PC-9 (cell line): ENCODE measurements at regions not wholly inside any gene's neighbourhood (a gene's known extent, or its start where the extent isn't known, plus 50 kb on each side); places are given as distances from the start of the nearest gene placed in this dataset.

Experiments
- BruUV-seq: library from RNA; stranded (reverse); fragments of 400-500 nt; replicated peaks from 2 replicates; lab custom pipeline; 2021; lab: Mats Ljungman, UMichigan
- CTCF ChIA-PET: fragments of 300-600 bp; sonication (Branson Sonifier 250); formaldehyde crosslinking; loops from one replicate; lab custom pipeline; 2022; ENCODE audit warnings: antibody characterized with exemption; lab: Charles Lee
- POLR2A ChIA-PET: fragments of 300-600 bp; sonication (Branson Sonifier 250); formaldehyde crosslinking; loops from one replicate; lab custom pipeline; 2022; ENCODE audit warnings: antibody characterized with exemption; ENCODE audit not compliant: unreplicated experiment; lab: Charles Lee
- DNase-seq, 2 experiments: peaks; one replicate each; pipeline versions ENCODE4 v3.0.0 to v3.0.0-alpha.2; 2015 to 2022; ENCODE audit warnings: mixed read lengths in 1 of 2
- H2AFZ ChIP-seq: fragments of 200-600 bp; sonication (generic); 2 replicates; pipeline ENCODE4 v1.8.1; 2017; ENCODE audit warnings: antibody characterized with exemption
- H3F3A ChIP-seq: fragments of 200-600 bp; sonication (generic); 2 replicates; pipeline ENCODE4 v1.8.1; 2017; ENCODE audit warnings: antibody characterized with exemption, mild to moderate bottlenecking, low read depth; ENCODE audit not compliant: insufficient read depth
- H3K27ac ChIP-seq: fragments of 200-600 bp; sonication (generic); 2 replicates; pipeline ENCODE4 v1.6.1; 2016; ENCODE audit warnings: mixed run types
- H3K27me3 ChIP-seq: fragments of 200-600 bp; sonication (generic); 2 replicates; pipeline ENCODE4 v1.6.1; 2016; ENCODE audit warnings: low read depth, mixed run types; ENCODE audit not compliant: insufficient read depth
- H3K36me3 ChIP-seq: fragments of 200-600 bp; sonication (generic); 2 replicates; pipeline ENCODE4 v1.6.1; 2016; ENCODE audit warnings: low read depth, mixed run types
- H3K4me1 ChIP-seq: fragments of 200-600 bp; sonication (generic); replicated peaks from 2 replicates; pipeline ENCODE4 v1.6.1; 2016; ENCODE audit warnings: mixed run types; ENCODE audit not compliant: insufficient read depth
- H3K4me2 ChIP-seq: fragments of 200-600 bp; sonication (generic); 2 replicates; pipeline ENCODE4 v1.6.1; 2017; ENCODE audit warnings: mixed run types
- H3K4me3 ChIP-seq: fragments of 200-600 bp; sonication (generic); 2 replicates; pipeline ENCODE4 v1.6.1; 2016; ENCODE audit warnings: mixed run types
- H3K79me2 ChIP-seq: fragments of 200-600 bp; sonication (generic); 2 replicates; pipeline ENCODE4 v1.6.1; 2017; ENCODE audit warnings: low read depth, mixed run types
- H3K9me2 ChIP-seq: fragments of 200-600 bp; sonication (generic); 2 replicates; pipeline ENCODE4 v1.8.1; 2017; ENCODE audit warnings: mild to moderate bottlenecking; ENCODE audit not compliant: insufficient read depth
- H3K9me3 ChIP-seq: fragments of 200-600 bp; sonication (generic); 2 replicates; pipeline ENCODE4 v1.8.1; 2016; ENCODE audit warnings: low read depth; ENCODE audit not compliant: insufficient read depth
- H4K20me1 ChIP-seq: fragments of 200-600 bp; sonication (generic); 2 replicates; pipeline ENCODE4 v1.8.1; 2017; ENCODE audit not compliant: insufficient read depth
- EZH2 ChIP-seq: fragments of 200-600 bp; sonication (generic); IDR thresholded peaks from 2 replicates; pipeline ENCODE4 v1.8.0; 2017; ENCODE audit warnings: antibody characterized with exemption, low read depth
- intact Hi-C: fragments of 100-400 bp; cut with micrococcal nuclease; formaldehyde crosslinking; loops from one replicate; pipeline ENCODE4 v1.10.0; 2022; ENCODE audit not compliant: unreplicated experiment
- TF ChIP-seq, protein P1 (sequence below): fragments of 200-600 bp; sonication (generic); conservative IDR thresholded peaks from 2 replicates; pipeline ENCODE4 v1.6.1; 2017; ENCODE audit warnings: mixed run types, antibody characterized with exemption, mild to moderate bottlenecking, moderate library complexity

DNA sequence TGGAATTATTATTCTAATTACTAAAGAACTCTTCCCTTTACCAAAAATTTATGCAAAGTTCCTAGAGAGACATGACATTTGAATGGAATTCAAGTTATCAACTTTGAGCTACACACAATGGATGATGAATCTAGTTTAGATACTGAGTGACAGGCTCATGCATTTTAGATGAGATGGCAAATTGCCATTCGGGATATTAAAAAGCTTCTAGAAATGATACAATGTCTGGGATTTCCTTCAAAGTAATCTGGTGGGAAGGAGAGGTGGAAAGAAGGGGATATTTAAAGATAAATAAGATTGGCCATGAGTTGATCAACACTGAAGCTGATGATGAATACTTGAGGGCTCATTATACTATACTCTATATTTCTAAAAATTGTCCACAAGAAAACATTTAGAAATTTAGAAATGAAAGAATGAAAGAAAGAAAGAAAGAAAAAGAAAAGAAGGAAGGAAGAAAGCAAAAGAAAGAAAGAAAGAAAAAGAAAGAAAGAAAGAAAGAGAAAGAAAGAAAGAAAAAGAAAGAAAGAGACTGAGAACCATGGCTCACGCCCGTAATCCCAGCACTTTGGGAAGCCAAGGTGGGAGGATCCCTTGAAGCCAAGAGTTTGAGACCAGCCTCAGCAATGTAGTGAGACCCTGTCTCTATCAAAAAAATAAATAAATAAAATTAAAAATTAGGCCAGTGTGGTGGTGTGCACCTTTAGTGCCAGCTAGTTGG is 62.6 kb upstream of the NEDD4L start:
- H3K4me3 ChIP-seq, result no peak overlapping the region
- H3F3A ChIP-seq, result no peaks in the 10 kb centered on the region
- H3K9me3 ChIP-seq, result no peaks in the 10 kb centered on the region
- no peaks in the 10 kb centered on the region for H3K4me1 ChIP-seq
- TF ChIP-seq EZH2, result no peak
- H4K20me1 ChIP-seq, result no peaks in the 10 kb centered on the region
- no peaks in the 10 kb centered on the region for H3K79me2 ChIP-seq
- H3K27ac ChIP-seq, result no peak overlapping the region
- CTCF ChIA-PET, result no interaction called here
- no peaks in the 10 kb centered on the region for H3K36me3 ChIP-seq
- H2AFZ ChIP-seq, result no peak overlapping the region
- 0 out of 2 replicates have a peak, but pooled peaks cover 4% of the 10 kb centered on the region for H3K9me2 ChIP-seq
- BruUV-seq, result no TSS peak
- intact Hi-C loops, result no loop called here
- H3K27me3 ChIP-seq, result no peaks in the 10 kb centered on the region
- no peak overlapping the region for H3K4me2 ChIP-seq
- POLR2A ChIA-PET, result no interaction called here
- DNase-seq, result no peak

DNA sequence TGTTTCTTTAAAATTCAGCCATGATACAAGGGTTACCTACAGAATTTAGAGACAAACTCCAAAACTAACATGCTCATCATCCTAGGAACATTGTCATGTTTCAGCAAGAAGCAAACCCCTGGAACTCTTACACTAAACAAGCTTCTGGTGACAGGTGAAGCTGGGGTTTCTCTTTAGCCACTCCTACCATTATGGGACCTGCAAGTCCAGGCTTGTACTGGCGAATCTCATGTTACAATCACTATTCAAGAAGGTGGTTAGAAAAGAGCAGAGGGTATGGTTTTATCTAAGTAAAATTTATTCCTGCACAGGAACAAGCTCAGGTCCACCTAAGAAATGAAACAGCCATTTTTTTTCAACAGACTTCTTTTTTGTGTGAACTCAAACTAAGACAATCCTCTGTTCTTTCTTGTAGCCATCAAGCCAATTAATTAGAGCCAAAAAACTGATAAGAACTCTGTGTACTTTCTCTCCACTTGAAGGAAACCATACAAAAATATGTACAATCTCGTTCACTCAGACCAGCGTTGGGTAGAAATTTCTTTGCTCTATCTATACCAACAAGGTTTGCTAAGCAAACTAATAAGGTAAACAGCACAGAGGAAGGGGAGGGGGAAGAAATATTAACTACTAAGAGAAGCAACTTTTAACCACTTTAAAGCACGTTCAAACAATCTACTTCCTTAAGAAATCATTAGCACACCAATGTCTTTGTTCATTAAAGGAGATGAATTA is 63.3 kb upstream of the NEDD4L start:
- no peak for TF ChIP-seq EZH2
- TF ChIP-seq, protein P1, sequence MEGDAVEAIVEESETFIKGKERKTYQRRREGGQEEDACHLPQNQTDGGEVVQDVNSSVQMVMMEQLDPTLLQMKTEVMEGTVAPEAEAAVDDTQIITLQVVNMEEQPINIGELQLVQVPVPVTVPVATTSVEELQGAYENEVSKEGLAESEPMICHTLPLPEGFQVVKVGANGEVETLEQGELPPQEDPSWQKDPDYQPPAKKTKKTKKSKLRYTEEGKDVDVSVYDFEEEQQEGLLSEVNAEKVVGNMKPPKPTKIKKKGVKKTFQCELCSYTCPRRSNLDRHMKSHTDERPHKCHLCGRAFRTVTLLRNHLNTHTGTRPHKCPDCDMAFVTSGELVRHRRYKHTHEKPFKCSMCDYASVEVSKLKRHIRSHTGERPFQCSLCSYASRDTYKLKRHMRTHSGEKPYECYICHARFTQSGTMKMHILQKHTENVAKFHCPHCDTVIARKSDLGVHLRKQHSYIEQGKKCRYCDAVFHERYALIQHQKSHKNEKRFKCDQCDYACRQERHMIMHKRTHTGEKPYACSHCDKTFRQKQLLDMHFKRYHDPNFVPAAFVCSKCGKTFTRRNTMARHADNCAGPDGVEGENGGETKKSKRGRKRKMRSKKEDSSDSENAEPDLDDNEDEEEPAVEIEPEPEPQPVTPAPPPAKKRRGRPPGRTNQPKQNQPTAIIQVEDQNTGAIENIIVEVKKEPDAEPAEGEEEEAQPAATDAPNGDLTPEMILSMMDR, result no peak
- POLR2A ChIA-PET, result no interaction called here

DNA sequence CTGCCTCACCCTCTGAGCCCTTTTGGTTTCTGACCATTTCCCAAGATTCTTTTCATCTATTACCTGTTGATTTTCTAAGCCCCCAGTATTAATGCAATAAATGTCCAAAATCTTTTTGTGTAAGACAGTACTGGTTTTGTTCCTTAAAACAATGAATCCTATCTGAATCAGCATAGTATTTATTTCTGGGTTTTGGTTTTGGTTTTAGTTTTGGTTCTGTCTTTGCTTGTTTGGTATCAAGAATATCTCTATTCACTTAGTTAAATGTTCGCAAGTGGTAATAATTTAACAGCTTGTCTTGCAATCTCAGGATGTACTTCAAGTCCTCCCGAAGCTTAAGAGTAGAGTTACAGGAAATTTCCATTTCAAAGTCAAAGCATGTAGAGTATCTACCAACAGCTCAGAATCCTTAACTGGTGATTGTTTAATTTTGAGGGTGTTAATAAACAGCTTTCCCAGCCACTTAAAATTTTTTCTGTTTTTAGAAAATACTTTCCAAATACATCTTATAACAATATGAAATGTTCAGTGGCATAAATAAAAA is 67.7 kb upstream of the NEDD4L start:
- no peak overlapping the region for H3K4me2 ChIP-seq
- no TSS peak for BruUV-seq
- intact Hi-C loops, result no loop called here

More for the DNA sequence above, 63.3 kb upstream of the NEDD4L start:
- no peaks in the 10 kb centered on the region for H3K9me3 ChIP-seq
- H3K4me2 ChIP-seq, result no peak overlapping the region
- intact Hi-C loops, result no loop called here
- CTCF ChIA-PET, result no interaction called here
- H3K4me1 ChIP-seq, result no peaks in the 10 kb centered on the region
- no peak overlapping the region for H2AFZ ChIP-seq
- DNase-seq, result no peak
- H3K79me2 ChIP-seq, result no peaks in the 10 kb centered on the region
- H3F3A ChIP-seq, result no peaks in the 10 kb centered on the region
- no TSS peak for BruUV-seq
- 0 out of 2 replicates have a peak, but pooled peaks cover 4% of the 10 kb centered on the region for H3K9me2 ChIP-seq
- H3K27ac ChIP-seq, result no peak overlapping the region
- H4K20me1 ChIP-seq, result no peaks in the 10 kb centered on the region
- H3K27me3 ChIP-seq, result no peaks in the 10 kb centered on the region
- no peak overlapping the region for H3K4me3 ChIP-seq
- H3K36me3 ChIP-seq, result no peaks in the 10 kb centered on the region

More for the DNA sequence above, 67.7 kb upstream of the NEDD4L start:
- ChIA-PET POLR2A (no interaction called here), CTCF (no interaction called here)
- H3K4me3 ChIP-seq, result no peak overlapping the region
- no peaks in the 10 kb centered on the region for H3K27me3 ChIP-seq
- no peak overlapping the region for H2AFZ ChIP-seq
- no peak overlapping the region for H3K27ac ChIP-seq
- H3K79me2 ChIP-seq, result no peaks in the 10 kb centered on the region
- no peaks in the 10 kb centered on the region for H3K36me3 ChIP-seq
- DNase-seq, result no peak
- no peaks in the 10 kb centered on the region for H4K20me1 ChIP-seq
- no peaks in the 10 kb centered on the region for H3K4me1 ChIP-seq
- no peaks in the 10 kb centered on the region for H3K9me3 ChIP-seq
- H3F3A ChIP-seq, result no peaks in the 10 kb centered on the region
- 0 out of 2 replicates have a peak, but pooled peaks cover under 1% of the 10 kb centered on the region for H3K9me2 ChIP-seq
- TF ChIP-seq EZH2, result no peak
- TF ChIP-seq, protein P1, result no peak
